HL-60 (cell line): ENCODE measurements at regions not wholly inside any gene's neighbourhood (a gene's known extent, or its start where the extent isn't known, plus 50 kb on each side); places are given as distances from the start of the nearest gene placed in this dataset.

ENCODE experiments used
- DNase-seq, 2 experiments: peaks; one replicate each; pipeline ENCODE4 v3.0.0-alpha.2; 2010 to 2020; ENCODE audit warnings: low read depth in 1 of 2, low spot score in 1 of 2
- H3K27ac ChIP-seq: fragments of 250-450 bp; sonication (Bioruptor Pico); replicated peaks from 2 replicates; pipeline ENCODE4 v1.5.1; 2020; ENCODE audit warnings: mild to moderate bottlenecking, moderate library complexity
- H3K27me3 ChIP-seq: fragments of 250-450 bp; sonication (Bioruptor Pico); 2 replicates; pipeline ENCODE4 v1.5.1; 2021; ENCODE audit warnings: mild to moderate bottlenecking, moderate library complexity; ENCODE audit not compliant: insufficient read depth, poor library complexity, severe bottlenecking
- H3K4me3 ChIP-seq: replicated peaks from 2 replicates; pipeline ENCODE4 v1.5.1; 2011; ENCODE audit warnings: mild to moderate bottlenecking, control low read depth, low read length; ENCODE audit not compliant: insufficient read depth
- GABPA ChIP-seq: IDR thresholded peaks from 2 replicates; pipeline ENCODE4 v1.6.1; 2012; ENCODE audit warnings: low read depth
- POLR2AphosphoS5 ChIP-seq: IDR thresholded peaks from 2 replicates; pipeline ENCODE4 v1.6.1; 2012; ENCODE audit warnings: low read depth
- SPI1 ChIP-seq: IDR thresholded peaks from 2 replicates; pipeline ENCODE4 v1.6.1; 2012; ENCODE audit warnings: low read depth, mild to moderate bottlenecking, borderline replicate concordance
- TF ChIP-seq, protein P1 (sequence below): IDR thresholded peaks from 2 replicates; pipeline ENCODE4 v1.6.1; 2012; ENCODE audit warnings: low read depth; ENCODE audit not compliant: insufficient replicate concordance
- TF ChIP-seq, protein P2 (sequence below): IDR thresholded peaks from one replicate; pipeline ENCODE4 v1.5.1; 2011; ENCODE audit warnings: low read length, control low read depth, inconsistent platforms; ENCODE audit not compliant: insufficient read depth

DNA sequence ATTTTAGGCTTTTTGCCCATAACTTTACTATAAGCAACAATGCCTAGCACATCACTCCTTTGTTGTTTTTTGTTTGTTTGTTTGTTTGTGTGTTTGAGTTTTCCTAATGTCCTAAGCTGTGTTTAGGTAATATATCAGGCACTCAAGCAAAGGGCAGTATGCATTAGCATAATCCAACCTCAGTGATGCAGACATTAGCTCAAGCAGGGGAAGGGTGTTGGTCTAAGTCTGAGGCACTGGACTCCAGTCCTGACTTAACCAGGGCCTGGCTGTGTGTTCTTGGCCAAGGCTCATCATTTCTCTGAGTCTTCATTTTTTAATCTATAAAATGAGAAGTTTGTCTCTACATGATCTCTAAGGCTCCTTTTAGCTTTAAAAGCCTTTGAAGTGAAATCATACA lies 65.9 kb upstream of the RFC3 start:
- TF ChIP-seq, protein P1, sequence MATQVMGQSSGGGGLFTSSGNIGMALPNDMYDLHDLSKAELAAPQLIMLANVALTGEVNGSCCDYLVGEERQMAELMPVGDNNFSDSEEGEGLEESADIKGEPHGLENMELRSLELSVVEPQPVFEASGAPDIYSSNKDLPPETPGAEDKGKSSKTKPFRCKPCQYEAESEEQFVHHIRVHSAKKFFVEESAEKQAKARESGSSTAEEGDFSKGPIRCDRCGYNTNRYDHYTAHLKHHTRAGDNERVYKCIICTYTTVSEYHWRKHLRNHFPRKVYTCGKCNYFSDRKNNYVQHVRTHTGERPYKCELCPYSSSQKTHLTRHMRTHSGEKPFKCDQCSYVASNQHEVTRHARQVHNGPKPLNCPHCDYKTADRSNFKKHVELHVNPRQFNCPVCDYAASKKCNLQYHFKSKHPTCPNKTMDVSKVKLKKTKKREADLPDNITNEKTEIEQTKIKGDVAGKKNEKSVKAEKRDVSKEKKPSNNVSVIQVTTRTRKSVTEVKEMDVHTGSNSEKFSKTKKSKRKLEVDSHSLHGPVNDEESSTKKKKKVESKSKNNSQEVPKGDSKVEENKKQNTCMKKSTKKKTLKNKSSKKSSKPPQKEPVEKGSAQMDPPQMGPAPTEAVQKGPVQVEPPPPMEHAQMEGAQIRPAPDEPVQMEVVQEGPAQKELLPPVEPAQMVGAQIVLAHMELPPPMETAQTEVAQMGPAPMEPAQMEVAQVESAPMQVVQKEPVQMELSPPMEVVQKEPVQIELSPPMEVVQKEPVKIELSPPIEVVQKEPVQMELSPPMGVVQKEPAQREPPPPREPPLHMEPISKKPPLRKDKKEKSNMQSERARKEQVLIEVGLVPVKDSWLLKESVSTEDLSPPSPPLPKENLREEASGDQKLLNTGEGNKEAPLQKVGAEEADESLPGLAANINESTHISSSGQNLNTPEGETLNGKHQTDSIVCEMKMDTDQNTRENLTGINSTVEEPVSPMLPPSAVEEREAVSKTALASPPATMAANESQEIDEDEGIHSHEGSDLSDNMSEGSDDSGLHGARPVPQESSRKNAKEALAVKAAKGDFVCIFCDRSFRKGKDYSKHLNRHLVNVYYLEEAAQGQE = no peak
- Histone ChIP-seq H3K27ac (no peak overlapping the region), H3K4me3 (no peak overlapping the region), H3K27me3 (no peaks in the 10 kb centered on the region)
- DNase-seq = no peak

DNA sequence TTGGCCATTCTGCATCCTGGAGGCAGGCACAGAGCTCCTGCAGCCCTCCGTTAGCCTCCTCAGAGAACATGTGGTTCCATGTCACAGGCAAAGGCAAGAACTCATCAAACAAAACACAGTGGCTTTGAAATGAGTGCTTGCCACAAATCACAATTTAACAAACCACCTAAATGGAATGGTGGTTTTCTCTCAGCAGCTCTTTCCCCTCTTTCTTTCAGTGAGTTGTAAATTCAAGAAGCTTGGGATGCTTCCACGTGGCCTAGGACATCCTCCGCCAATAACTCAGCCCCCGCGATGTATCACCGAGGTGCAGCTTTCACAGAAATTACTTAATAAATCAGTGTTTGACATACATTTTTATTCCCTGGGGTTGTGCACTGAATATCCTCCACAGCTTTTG lies 65.4 kb upstream of the RFC3 start:
- Histone ChIP-seq H3K27me3 (no peaks in the 10 kb centered on the region), H3K27ac (no peak overlapping the region), H3K4me3 (no peak overlapping the region)
- DNase-seq = no peak
- TF ChIP-seq, protein P2, sequence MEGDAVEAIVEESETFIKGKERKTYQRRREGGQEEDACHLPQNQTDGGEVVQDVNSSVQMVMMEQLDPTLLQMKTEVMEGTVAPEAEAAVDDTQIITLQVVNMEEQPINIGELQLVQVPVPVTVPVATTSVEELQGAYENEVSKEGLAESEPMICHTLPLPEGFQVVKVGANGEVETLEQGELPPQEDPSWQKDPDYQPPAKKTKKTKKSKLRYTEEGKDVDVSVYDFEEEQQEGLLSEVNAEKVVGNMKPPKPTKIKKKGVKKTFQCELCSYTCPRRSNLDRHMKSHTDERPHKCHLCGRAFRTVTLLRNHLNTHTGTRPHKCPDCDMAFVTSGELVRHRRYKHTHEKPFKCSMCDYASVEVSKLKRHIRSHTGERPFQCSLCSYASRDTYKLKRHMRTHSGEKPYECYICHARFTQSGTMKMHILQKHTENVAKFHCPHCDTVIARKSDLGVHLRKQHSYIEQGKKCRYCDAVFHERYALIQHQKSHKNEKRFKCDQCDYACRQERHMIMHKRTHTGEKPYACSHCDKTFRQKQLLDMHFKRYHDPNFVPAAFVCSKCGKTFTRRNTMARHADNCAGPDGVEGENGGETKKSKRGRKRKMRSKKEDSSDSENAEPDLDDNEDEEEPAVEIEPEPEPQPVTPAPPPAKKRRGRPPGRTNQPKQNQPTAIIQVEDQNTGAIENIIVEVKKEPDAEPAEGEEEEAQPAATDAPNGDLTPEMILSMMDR = no peak
- TF ChIP-seq POLR2AphosphoS5 (no peak), GABPA (no peak), SPI1 (no peak)
- TF ChIP-seq, protein P1 = no peak

DNA sequence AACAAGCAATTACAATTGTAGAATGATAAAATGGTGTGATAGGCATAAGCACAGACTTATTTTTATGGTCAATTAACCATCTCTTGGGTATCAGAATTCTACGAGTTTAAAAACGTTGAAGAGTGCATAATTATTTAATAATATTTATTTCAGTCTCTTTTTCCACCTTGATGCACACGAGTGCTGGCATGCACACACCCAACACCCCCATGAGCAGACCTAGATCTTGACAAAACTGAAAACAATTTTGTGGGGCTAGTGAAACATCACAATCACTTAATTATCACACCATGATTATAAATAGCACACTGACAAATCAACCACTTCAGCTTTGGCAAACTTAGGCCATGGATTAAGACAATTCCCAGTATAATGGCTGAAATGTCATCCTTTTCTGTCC lies 61.0 kb upstream of the RFC3 start:
- H3K27ac ChIP-seq = no peak overlapping the region
- no peak for DNase-seq
- TF ChIP-seq, protein P2 = no peak
- TF ChIP-seq, protein P1 = no peak
- TF ChIP-seq GABPA (no peak), POLR2AphosphoS5 (no peak), SPI1 (no peak)
- H3K4me3 ChIP-seq = no peak overlapping the region
- no peaks in the 10 kb centered on the region for H3K27me3 ChIP-seq

DNA sequence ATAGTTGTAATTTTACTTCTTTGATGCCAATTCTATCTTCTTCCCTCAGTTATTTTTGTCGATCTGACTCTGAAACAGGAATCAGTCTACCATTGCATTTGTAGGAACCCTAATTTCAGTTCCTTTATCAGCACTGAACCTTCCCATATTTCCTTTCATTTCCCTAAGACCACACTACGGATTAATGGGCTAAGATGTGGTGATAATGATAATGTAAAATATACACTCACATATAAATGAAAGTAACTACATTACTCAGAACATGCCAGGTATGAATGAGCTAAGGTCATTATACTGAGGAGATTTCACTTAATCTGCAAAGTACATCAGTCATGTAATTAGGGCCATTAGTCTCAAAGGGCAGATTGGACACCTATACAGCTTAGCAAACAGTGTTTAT lies 60.2 kb upstream of the RFC3 start:
- Histone ChIP-seq H3K27me3 (no peaks in the 10 kb centered on the region), H3K27ac (no peak overlapping the region), H3K4me3 (no peak overlapping the region)
- DNase-seq = no peak
- TF ChIP-seq SPI1 = no peak
- TF ChIP-seq, protein P1 = no peak
- TF ChIP-seq, protein P2 = no peak
